GM23338 (cell line): ENCODE measurements at regions not wholly inside any gene's neighbourhood (a gene's known extent, or its start where the extent isn't known, plus 50 kb on each side); places are given as distances from the start of the nearest gene placed in this dataset.

Experiments
- CTCF ChIP-seq, 2 experiments: fragments of 200-600 bp in 1 of 2; sonication (generic) in 1 of 2; conservative IDR thresholded peaks; 2 replicates each; pipeline versions ENCODE4 v1.5.1 to v1.6.1; 2016 to 2017; ENCODE audit warnings: antibody characterized with exemption in 2 of 2, low read depth in 2 of 2, mild to moderate bottlenecking in 2 of 2, moderate library complexity in 1 of 2
- REST ChIP-seq: IDR thresholded peaks from one replicate; pipeline ENCODE4 v1.6.1; 2018; ENCODE audit warnings: antibody characterized with exemption; ENCODE audit not compliant: unreplicated experiment

- no peak for TF ChIP-seq CTCF (conservative IDR thresholded peaks at IDR 0.05; ENCODE audit: low read depth in 2 of 2)
- TF ChIP-seq REST = no peak
These were observed 594.4 kb downstream of the UQCRFS1 start for GRCh38 chr19:28618504-28618903.
